Stimulated activated CD8-positive, alpha-beta memory T cell treated with anti-CD3 and anti-CD28 coated beads, Interleukin-4, amount 100 ng/mL, for 1 hour (primary cell): ENCODE measurements at regions not wholly inside any gene's neighbourhood (a gene's known extent, or its start where the extent isn't known, plus 50 kb on each side); places are given as distances from the start of the nearest gene placed in this dataset.

ENCODE experiments used
- DNase-seq, 2 donors: peaks; one replicate each; pipeline ENCODE4 v3.0.0-alpha.2; 2020; ENCODE audit warnings: low read depth in 2 of 2, low spot score in 1 of 2

GRCh38 chr2:226136739-226137138 lies 662.9 kb downstream of the IRS1 start:
- DNase-seq, result no peak

GRCh38 chr2:226135861-226136548 lies 663.6 kb downstream of the IRS1 start:
- DNase-seq, result no peak

- no peak for DNase-seq
Observed at GRCh38 chr2:226132323-226133215, 667.1 kb downstream of the IRS1 start.

- DNase-seq, result no peak
Observed at GRCh38 chr2:226131299-226131784, 668.3 kb downstream of the IRS1 start.

DNA sequence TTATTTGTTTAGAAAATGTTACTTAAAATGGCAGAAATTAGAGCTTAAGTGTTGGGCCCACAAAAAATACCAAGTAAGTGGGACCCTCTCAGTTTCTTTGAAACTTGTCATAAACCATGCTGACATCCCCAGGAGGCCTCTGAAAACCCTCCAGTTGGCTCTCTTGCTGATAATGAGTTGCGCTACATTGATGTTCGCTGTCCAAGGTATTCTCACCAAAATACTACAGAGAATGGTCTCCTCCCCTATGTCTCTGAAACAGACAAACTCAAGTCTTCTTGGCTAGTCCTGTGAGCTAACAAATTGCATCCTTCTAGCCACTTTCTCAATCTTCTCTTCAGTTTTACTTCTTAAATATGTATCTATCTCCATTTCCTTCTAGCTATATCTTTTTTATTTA lies 669.4 kb downstream of the IRS1 start:
- DNase-seq, result no peak

- DNase-seq, result no peak
Observed at GRCh38 chr2:226127682-226128081, 671.9 kb downstream of the IRS1 start.

DNA sequence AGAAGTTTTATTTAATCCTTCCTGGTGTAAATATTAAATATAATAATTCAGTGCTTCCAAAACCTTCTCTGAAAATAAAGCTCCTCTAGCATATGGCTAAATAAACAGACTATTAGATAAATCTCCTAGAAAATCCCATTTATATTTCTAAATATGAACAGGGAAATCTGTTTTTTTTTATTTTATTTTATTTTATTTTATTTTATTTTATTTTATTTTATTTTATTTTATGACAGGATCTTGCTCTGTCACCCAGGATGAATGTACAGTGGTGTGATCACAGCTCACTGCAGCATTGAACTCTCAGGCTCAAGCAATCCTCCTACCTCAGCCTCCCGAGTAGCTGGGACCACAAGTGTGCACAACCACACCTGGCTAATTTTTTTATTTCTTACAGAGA lies 673.5 kb downstream of the IRS1 start:
- no peak for DNase-seq

DNA sequence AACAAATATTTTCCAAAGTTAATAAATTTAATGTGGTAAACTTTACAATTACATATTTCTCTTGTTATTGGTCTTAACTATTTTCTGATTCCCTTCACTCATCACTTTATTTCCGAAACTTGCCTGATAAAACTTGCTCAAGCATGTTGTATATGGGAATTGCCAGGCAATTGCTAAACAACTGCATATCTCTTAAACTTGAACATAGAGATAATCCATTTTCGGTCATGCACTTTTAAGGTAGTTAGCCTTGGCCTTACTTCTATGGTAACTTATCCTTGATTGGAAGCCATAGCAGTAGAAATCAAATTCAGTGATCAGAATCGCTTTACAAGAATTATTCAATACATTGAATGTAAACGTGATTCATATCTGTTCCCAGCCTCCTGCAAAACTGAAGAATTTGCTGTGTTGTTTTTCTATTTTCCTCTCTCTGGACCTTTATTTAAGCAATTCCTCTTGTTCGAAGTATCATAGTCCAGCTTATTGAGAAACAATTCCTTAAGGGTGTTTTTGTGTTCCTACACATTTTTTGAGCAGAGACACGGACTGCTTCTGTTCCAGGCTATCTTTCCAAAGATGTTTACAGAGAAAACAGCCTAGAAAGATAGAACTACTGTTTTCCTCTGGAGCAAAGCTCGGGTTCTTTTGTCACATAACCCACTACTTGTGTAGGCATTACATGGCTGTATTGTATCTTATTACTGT lies 674.3 kb downstream of the IRS1 start:
- no peak for DNase-seq

DNA sequence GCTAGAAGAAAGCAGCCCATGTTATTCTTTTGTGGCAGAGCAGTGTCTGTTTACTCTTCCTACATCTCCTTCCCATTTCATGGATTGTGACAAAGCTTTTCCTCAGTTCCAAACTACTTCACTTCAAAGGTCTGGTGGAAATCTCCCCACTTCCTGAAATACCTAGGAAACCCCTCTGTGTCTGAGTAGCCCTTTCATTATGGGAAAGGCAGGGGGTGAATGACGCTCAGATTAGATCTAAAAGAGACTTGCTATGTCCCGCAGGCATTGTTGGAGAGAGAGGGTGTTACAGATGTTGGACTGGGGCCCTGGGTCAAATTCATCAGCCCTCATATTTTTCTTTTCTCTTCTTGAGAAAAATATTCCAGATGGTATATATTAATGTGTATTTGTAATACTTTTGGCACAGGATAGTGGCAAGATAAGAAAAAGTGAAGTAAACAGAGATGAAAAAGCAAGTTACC lies 675.0 kb downstream of the IRS1 start:
- no peak for DNase-seq

- DNase-seq, result no peak
Observed at GRCh38 chr2:226123300-226123699, 676.3 kb downstream of the IRS1 start.

DNA sequence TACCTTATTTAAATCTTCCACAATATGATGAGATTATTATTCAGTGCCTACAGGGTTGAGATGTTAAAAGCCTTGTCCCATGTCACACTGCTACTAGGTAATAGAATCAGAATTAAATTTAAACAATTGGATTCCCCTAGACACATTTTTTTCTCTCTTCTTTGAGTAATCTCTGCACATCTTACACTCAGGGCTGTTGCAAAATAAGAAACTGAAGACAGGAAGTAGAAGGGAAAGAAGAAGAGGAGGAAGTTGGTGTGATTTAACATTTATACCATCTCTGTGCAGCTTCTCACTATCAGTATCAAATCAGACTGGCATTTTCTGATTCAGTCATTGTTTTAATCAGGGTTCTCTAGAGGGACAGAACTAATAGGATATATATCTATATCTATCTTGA lies 677.6 kb downstream of the IRS1 start:
- no peak for DNase-seq

DNA sequence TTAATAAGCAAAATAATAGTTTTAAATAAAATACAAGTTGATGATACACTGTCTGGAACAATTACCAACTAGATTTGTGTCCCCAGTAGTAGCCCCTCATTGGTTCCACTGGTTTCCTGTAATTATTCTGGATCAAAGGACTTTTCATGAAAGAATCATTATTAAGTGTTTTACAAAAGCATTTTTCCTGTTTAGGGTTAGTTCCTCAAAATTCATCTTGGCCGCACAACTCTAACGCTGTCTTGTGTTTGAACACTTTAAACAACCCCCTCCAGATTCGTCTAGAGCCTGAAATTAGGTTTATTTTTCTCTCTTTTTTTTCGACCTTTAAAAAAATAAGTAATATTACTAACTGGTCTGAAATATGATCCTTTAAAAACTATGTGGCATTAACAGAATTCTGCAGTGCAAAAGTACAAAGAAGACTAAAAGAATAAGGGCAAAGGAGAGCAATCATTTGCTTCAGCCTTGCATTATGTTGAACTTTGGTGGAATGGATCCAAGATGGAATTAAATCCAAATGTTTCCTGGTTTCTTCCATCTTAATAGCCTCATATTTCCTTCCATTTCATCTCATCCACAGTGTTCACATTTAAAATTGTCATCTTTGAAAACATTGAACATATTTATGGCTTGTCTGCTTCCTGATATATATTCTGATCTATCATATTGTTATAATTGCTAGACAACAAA lies 678.4 kb downstream of the IRS1 start:
- DNase-seq, result no peak

DNA sequence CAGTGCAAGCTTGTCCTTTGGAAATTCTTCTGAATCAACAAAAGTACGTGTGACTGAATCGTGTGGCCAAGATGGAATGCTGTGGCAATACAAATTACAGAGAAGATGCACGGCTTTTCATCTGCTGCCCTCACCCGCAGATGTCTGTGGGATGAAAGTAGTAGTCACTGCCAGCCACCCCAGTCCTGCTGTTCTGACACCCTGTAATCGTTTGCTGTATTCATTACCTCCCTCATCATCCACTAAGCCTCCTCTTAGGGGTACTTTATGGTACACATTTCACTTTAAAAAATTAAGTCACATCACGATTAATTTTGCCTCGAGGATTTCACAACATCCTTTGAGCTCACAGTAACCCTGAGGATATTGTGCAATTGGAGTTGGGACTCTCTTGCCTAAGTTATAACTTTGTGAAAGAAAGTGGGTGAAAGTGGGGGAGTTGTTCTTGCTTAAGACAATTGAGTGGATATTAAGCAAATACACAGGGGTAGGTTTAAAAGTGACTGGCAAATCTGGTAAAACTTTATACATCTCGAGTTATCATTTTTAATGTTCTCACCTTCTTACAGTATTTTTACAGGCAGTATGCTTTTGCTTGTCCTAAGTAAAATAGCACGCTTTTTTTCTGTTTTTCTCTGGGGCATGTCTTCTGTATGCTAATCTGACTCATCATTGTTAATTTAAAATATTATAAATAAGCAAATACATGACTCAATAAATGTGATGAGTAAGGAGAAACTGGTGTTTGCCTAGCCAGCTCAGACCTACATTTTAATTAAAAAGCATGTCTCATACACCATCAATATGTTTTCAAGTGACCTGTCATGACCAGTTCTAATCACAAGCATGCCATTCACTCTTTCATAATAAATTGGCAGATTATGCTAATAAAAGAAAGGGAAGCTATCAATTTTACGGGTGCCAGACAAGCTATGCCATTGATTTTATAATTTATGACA lies 680.9 kb downstream of the IRS1 start:
- no peak for DNase-seq

DNA sequence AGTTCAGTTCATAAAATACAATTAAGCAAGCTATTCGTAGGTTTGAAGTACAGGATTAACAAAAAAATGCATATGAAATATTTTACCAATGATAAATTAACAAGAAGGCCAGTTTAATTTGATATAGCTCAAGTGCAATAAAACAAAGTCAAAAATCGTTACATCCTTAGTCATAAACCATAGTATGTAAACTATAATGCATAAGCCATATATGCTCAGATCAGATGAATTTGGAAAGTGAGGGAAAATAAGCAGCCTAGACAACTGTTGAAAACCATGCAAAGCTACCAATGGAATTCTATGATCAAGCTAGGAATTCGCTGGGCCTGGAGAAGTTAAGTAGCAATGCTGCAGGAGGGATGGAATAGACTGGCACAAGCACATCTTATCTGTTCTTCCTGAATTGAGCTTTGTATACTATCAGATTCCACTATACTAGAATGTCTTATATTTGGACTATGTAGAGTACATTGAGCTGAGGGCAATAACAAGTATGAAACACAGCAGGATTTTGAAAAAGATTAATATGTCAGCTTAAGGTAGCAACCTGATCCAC lies 682.0 kb downstream of the IRS1 start:
- no peak for DNase-seq

GRCh38 chr2:226116346-226116745 lies 683.3 kb downstream of the IRS1 start:
- DNase-seq, result no peak

- DNase-seq, result no peak
Observed at GRCh38 chr2:226115832-226116200, 683.8 kb downstream of the IRS1 start.

DNA sequence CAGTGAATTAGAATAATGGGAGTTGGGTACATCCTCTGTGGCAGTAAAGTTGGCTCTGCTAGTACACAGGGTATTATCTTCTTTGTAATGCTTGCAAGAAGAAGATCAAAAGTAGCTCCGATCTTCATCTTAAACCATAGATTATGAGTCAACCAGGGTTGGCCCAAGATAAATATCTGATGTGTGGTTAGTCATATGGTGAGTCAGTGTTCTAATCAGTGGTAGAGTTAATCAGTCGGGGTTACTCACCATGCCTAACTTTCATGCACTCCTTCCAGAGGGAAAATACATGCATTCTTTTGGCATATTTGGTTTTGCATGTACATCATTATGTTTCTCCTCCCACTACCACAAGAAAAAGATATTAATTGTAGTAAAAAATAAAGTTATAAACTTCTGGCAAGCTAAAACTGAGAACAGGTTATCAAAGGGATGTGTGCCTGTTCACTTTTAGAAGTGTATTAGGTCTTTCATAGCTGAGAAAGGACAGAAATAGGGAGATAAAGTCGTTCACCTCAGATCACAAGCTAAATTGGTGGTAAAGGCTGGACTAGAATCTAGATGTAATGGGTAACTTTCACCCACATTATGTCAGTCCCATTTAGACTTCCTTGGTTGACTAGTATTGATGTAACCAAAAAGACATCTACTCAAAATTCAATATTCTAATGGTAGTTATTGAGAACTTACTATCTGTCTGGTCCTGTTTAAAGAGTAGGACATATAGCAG lies 684.4 kb downstream of the IRS1 start:
- no peak for DNase-seq

DNA sequence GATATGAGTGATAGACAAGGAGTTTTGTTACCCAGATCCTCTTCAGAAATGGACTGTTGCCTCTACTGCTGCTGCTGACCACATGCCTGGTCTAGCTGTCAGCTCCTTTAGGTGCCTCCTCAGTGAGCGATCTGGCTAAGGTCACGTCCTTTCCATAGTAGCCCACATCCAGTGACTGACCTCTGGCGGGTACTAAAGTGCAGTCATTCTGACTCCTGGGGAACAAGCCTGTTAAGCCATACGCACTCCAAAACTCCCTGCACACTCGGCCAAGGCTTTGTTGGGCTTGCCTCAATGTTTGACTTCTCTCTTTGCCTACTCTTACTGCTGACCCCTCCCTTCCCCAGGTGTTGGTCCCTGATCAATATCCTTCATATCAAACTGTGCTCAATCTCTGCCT lies 685.2 kb downstream of the IRS1 start:
- DNase-seq, result no peak
